ENCODE measurements at regions not wholly inside any gene's neighbourhood (a gene's known extent, or its start where the extent isn't known, plus 50 kb on each side); places are given as distances from the start of the nearest gene placed in this dataset.

- H3K9me3 ChIP-seq (ENCODE audit: insufficient read depth, low read depth, low read length): no peaks in the 10 kb centered on the region
- 0 out of 2 replicates have a peak overlapping the region, but pooled peaks have one; percentile 24 for H2AFZ ChIP-seq (ENCODE audit: low read length)
- H3K4me3 ChIP-seq (ENCODE audit: low read length, poor library complexity, severe bottlenecking): no peak overlapping the region
- H3K79me2 ChIP-seq (ENCODE audit: insufficient read depth, low read length): no peaks in the 10 kb centered on the region
- no peaks in the 10 kb centered on the region for H3K36me3 ChIP-seq (ENCODE audit: insufficient read depth, low read length)
- peaks cover under 1% of the 10 kb centered on the region; the same call in 1 of the 2 replicates for H3F3A ChIP-seq (ENCODE audit: low read depth)
- no peak overlapping the region for H3K4me2 ChIP-seq (ENCODE audit: low read depth, low read length, poor library complexity, severe bottlenecking)
- H3K9me2 ChIP-seq (replicated peaks; ENCODE audit: low read depth, low read length): no peaks in the 10 kb centered on the region
- H3K9ac ChIP-seq (ENCODE audit: low read depth, low read length, poor library complexity, severe bottlenecking): no peak overlapping the region
- no peak for TF ChIP-seq CTCF (conservative IDR thresholded peaks at IDR 0.05; ENCODE audit: low read length)
- TF ChIP-seq EZH2phosphoT487 (IDR thresholded peaks at IDR 0.05; ENCODE audit: borderline replicate concordance): no peak
- H3K27me3 ChIP-seq (ENCODE audit: insufficient read depth, low read length, poor library complexity, severe bottlenecking): no peaks in the 10 kb centered on the region
- no peaks in the 10 kb centered on the region for H4K20me1 ChIP-seq (ENCODE audit: insufficient read depth, low read length, poor library complexity, severe bottlenecking)
- peaks cover 13% of the 10 kb centered on the region for H3K4me1 ChIP-seq (ENCODE audit: insufficient read depth, low read length, poor library complexity, severe bottlenecking)
These were observed 249.5 kb downstream of the SLC16A7 start for GRCh38 chr12:59845293-59845692.

- Histone ChIP-seq H3K4me1 (ENCODE audit: insufficient read depth, low read length, poor library complexity, severe bottlenecking) (peaks cover 5% of the 10 kb centered on the region), H3K79me2 (ENCODE audit: insufficient read depth, low read length) (no peaks in the 10 kb centered on the region), H3K4me3 (ENCODE audit: low read length, poor library complexity, severe bottlenecking) (no peak overlapping the region), H3K4me2 (ENCODE audit: low read depth, low read length, poor library complexity, severe bottlenecking) (no peak overlapping the region), H3K9me2 (replicated peaks; ENCODE audit: low read depth, low read length) (no peaks in the 10 kb centered on the region), H2AFZ (ENCODE audit: low read length) (no peak overlapping the region), H3K36me3 (ENCODE audit: insufficient read depth, low read length) (no peaks in the 10 kb centered on the region), H4K20me1 (ENCODE audit: insufficient read depth, low read length, poor library complexity, severe bottlenecking) (no peaks in the 10 kb centered on the region), H3F3A (ENCODE audit: low read depth) (no peaks in the 10 kb centered on the region), H3K9me3 (ENCODE audit: insufficient read depth, low read depth, low read length) (no peaks in the 10 kb centered on the region), H3K27me3 (ENCODE audit: insufficient read depth, low read length, poor library complexity, severe bottlenecking) (no peaks in the 10 kb centered on the region), H3K9ac (ENCODE audit: low read depth, low read length, poor library complexity, severe bottlenecking) (no peak overlapping the region)
- no peak for TF ChIP-seq CTCF (conservative IDR thresholded peaks at IDR 0.05; ENCODE audit: low read length)
- TF ChIP-seq EZH2phosphoT487 (IDR thresholded peaks at IDR 0.05; ENCODE audit: borderline replicate concordance): no peak
These were observed 251.3 kb downstream of the SLC16A7 start for GRCh38 chr12:59847127-59847526.

- no peaks in the 10 kb centered on the region for H3K9me2 ChIP-seq (replicated peaks; ENCODE audit: low read depth, low read length)
- H2AFZ ChIP-seq (ENCODE audit: low read length): no peak overlapping the region
- no peaks in the 10 kb centered on the region for H3K4me1 ChIP-seq (ENCODE audit: insufficient read depth, low read length, poor library complexity, severe bottlenecking)
- TF ChIP-seq CTCF (conservative IDR thresholded peaks at IDR 0.05; ENCODE audit: low read length) (no peak), EZH2phosphoT487 (IDR thresholded peaks at IDR 0.05; ENCODE audit: borderline replicate concordance) (no peak)
- H3K4me2 ChIP-seq (ENCODE audit: low read depth, low read length, poor library complexity, severe bottlenecking): no peak overlapping the region
- H3F3A ChIP-seq (ENCODE audit: low read depth): no peaks in the 10 kb centered on the region
- no peak overlapping the region for H3K9ac ChIP-seq (ENCODE audit: low read depth, low read length, poor library complexity, severe bottlenecking)
- no peaks in the 10 kb centered on the region for H3K36me3 ChIP-seq (ENCODE audit: insufficient read depth, low read length)
- no peaks in the 10 kb centered on the region for H3K79me2 ChIP-seq (ENCODE audit: insufficient read depth, low read length)
- no peaks in the 10 kb centered on the region for H4K20me1 ChIP-seq (ENCODE audit: insufficient read depth, low read length, poor library complexity, severe bottlenecking)
- H3K4me3 ChIP-seq (ENCODE audit: low read length, poor library complexity, severe bottlenecking): no peak overlapping the region
- no peaks in the 10 kb centered on the region for H3K27me3 ChIP-seq (ENCODE audit: insufficient read depth, low read length, poor library complexity, severe bottlenecking)
- H3K9me3 ChIP-seq (ENCODE audit: insufficient read depth, low read depth, low read length): no peaks in the 10 kb centered on the region
These were observed 254.4 kb downstream of the SLC16A7 start for GRCh38 chr12:59850268-59850667.

All from Loucy (cell line).